CD14-positive monocyte (primary cell): ENCODE measurements at regions not wholly inside any gene's neighbourhood (a gene's known extent, or its start where the extent isn't known, plus 50 kb on each side); places are given as distances from the start of the nearest gene placed in this dataset.

Experiments
- DNase-seq, 3 donors: peaks; one replicate each; pipeline ENCODE4 v3.0.0-alpha.2; 2011 to 2022
- H2AFZ ChIP-seq: 2 replicates; pipeline ENCODE4 v1.6.0; 2012; ENCODE audit warnings: mild to moderate bottlenecking, low read depth, low read length, inconsistent platforms; ENCODE audit not compliant: insufficient read depth, poor library complexity, severe bottlenecking
- H3K27ac ChIP-seq, 2 donors: 1 replicate in 1 of 2; 2 replicates in 1 of 2; pipeline ENCODE4 v1.5.1; 2012 to 2013; ENCODE audit warnings: low read length in 2 of 2, control low read depth in 1 of 2, inconsistent platforms in 1 of 2, low read depth in 1 of 2, mild to moderate bottlenecking in 1 of 2
- H3K27me3 ChIP-seq, 2 donors: one replicate each; pipeline versions ENCODE4 v1.6.0 to v1.6.1; 2011 to 2013; ENCODE audit warnings: low read length in 2 of 2; ENCODE audit not compliant: control insufficient read depth in 2 of 2, insufficient read depth in 2 of 2
- H3K36me3 ChIP-seq, 2 donors: replicated peaks in 1 of 2; 1 replicate in 1 of 2; 2 replicates in 1 of 2; pipeline versions ENCODE4 v1.5.1 to v1.6.1; 2012 to 2013; ENCODE audit warnings: low read length in 2 of 2, control low read depth in 1 of 2, inconsistent platforms in 1 of 2, mild to moderate bottlenecking in 1 of 2; ENCODE audit not compliant: insufficient read depth in 2 of 2, control insufficient read depth in 1 of 2
- H3K4me1 ChIP-seq, 2 donors: 1 replicate in 1 of 2; 2 replicates in 1 of 2; pipeline versions ENCODE4 v1.5.1 to v1.6.1; 2012 to 2013; ENCODE audit warnings: low read length in 2 of 2, control low read depth in 1 of 2, inconsistent platforms in 1 of 2, mild to moderate bottlenecking in 1 of 2, moderate library complexity in 1 of 2; ENCODE audit not compliant: insufficient read depth in 2 of 2, control insufficient read depth in 1 of 2
- H3K4me2 ChIP-seq: replicated peaks from 2 replicates; pipeline ENCODE3; 2012; ENCODE audit warnings: low read length, moderate library complexity, mild to moderate bottlenecking; ENCODE audit not compliant: poor library complexity, severe bottlenecking; ENCODE audit errors: extremely low read depth
- H3K4me3 ChIP-seq, 3 experiments: fragments of 200-600 bp in 1 of 3; sonication (generic) in 1 of 3; replicated peaks in 1 of 3; 1 replicate in 2 of 3; 2 replicates in 1 of 3; pipeline ENCODE4 v1.5.1; 2011 to 2013; ENCODE audit warnings: low read length in 3 of 3, mild to moderate bottlenecking in 3 of 3, control low read depth in 2 of 3, low read depth in 2 of 3, inconsistent platforms in 1 of 3, moderate library complexity in 1 of 3
- H3K79me2 ChIP-seq: 2 replicates; pipeline ENCODE4 v1.6.0; 2012; ENCODE audit warnings: mild to moderate bottlenecking, control low read depth, inconsistent platforms, low read length, moderate library complexity; ENCODE audit not compliant: insufficient read depth
- H3K9ac ChIP-seq: 2 replicates; pipeline ENCODE4 v1.6.0; 2017; ENCODE audit warnings: low read length, mild to moderate bottlenecking; ENCODE audit not compliant: insufficient read depth, poor library complexity, severe bottlenecking
- H3K9me3 ChIP-seq, 2 donors: replicated peaks in 1 of 2; 1 replicate in 1 of 2; 2 replicates in 1 of 2; pipeline versions ENCODE4 v1.5.1 to v1.6.1; 2012 to 2013; ENCODE audit warnings: low read length in 2 of 2, control low read depth in 1 of 2; ENCODE audit not compliant: control insufficient read depth in 1 of 2, insufficient read depth in 1 of 2
- H4K20me1 ChIP-seq: 2 replicates; pipeline ENCODE4 v1.6.0; 2012; ENCODE audit warnings: mild to moderate bottlenecking, low read length, control low read depth, moderate library complexity; ENCODE audit not compliant: insufficient read depth
- H3K27ac Mint-ChIP-seq, 7 donors: one replicate each; pipeline ENCODE4 v1.8.0; 2020; ENCODE audit warnings: mild to moderate bottlenecking in 7 of 7, mixed read lengths in 7 of 7, moderate library complexity in 6 of 7, inconsistent platforms in 2 of 7
- H3K27me3 Mint-ChIP-seq, 3 donors: one replicate each; pipeline ENCODE4 v1.8.0; 2021 to 2022; ENCODE audit warnings: low read depth in 3 of 3, mild to moderate bottlenecking in 3 of 3, mixed read lengths in 3 of 3, moderate library complexity in 3 of 3, inconsistent platforms in 1 of 3
- H3K36me3 Mint-ChIP-seq, 2 donors: one replicate each; pipeline ENCODE4 v1.8.0; 2020; ENCODE audit warnings: mixed read lengths in 2 of 2, inconsistent platforms in 1 of 2, mild to moderate bottlenecking in 1 of 2
- H3K4me1 Mint-ChIP-seq: one replicate; pipeline ENCODE4 v1.8.0; 2020; ENCODE audit warnings: mild to moderate bottlenecking, mixed read lengths
- H3K4me3 Mint-ChIP-seq, 2 donors: one replicate each; pipeline ENCODE4 v1.8.0; 2020; ENCODE audit warnings: mild to moderate bottlenecking in 2 of 2, mixed read lengths in 2 of 2, moderate library complexity in 1 of 2
- H3K9me3 Mint-ChIP-seq, 7 donors: one replicate each; pipeline ENCODE4 v1.8.0; 2020 to 2022; ENCODE audit warnings: mixed read lengths in 7 of 7, mild to moderate bottlenecking in 6 of 7, moderate library complexity in 6 of 7, inconsistent platforms in 2 of 7
- WGBS: methylation state at CpG from one replicate; pipeline ENCODE4 v1.1.5; 2013; ENCODE audit warnings: missing lambda C conversion rate; ENCODE audit not compliant: insufficient coverage; 5-methylcytosine and 5-hydroxymethylcytosine counted together
- intact Hi-C, 2 donors: fragments of 100-400 bp; cut with micrococcal nuclease; formaldehyde crosslinking; loops; one replicate each; pipeline versions ENCODE4 v1.15.0 to v1.15.1; 2023
- TF ChIP-seq, protein P1 (sequence below): fragments of 200-600 bp; IDR thresholded peaks from one replicate; pipeline ENCODE4 v1.8.0; 2022; ENCODE audit warnings: antibody characterized with exemption, mild to moderate bottlenecking

DNA sequence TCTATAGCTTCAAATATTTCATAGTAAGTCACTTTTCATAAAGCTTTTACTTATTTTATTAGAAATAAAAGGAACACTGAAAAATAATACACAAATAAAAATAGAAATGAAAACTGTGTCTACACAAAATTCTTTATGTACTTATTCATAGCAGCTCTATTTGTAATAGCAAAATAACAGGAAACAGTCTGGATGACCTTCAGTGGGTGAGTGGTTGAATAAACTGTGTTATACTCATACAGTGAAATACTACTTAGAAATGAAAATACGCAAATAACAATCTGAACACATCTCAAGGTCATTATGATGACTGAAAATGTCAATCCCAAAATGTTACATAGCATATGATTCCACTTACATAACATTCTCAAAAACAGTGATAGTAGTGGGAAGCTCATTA is 138.7 kb upstream of the PCLO start:
- intact Hi-C loops: no loop called here
- WGBS: no CpG with 5 or more reads among the region's 1 CpG
- Mint-ChIP-seq H3K27me3 (no peaks in the 10 kb centered on the region), H3K4me3 (no peak overlapping the region), H3K27ac (no peak overlapping the region), H3K9me3 (peaks cover 0 to 5% (median 4%) of the 10 kb centered on the region in 7 donors), H3K4me1 (no peaks in the 10 kb centered on the region), H3K36me3 (no peaks in the 10 kb centered on the region)
- no peaks in the 10 kb centered on the region for H3K79me2 ChIP-seq
- no peaks in the 10 kb centered on the region for H3K4me1 ChIP-seq
- no peak overlapping the region for H3K9ac ChIP-seq
- no peaks in the 10 kb centered on the region for H3K36me3 ChIP-seq
- DNase-seq: no peak
- no peak overlapping the region for H2AFZ ChIP-seq
- H3K27me3 ChIP-seq: no peaks in the 10 kb centered on the region
- no peak overlapping the region for H3K4me2 ChIP-seq
- H4K20me1 ChIP-seq: no peaks in the 10 kb centered on the region
- TF ChIP-seq, protein P1, sequence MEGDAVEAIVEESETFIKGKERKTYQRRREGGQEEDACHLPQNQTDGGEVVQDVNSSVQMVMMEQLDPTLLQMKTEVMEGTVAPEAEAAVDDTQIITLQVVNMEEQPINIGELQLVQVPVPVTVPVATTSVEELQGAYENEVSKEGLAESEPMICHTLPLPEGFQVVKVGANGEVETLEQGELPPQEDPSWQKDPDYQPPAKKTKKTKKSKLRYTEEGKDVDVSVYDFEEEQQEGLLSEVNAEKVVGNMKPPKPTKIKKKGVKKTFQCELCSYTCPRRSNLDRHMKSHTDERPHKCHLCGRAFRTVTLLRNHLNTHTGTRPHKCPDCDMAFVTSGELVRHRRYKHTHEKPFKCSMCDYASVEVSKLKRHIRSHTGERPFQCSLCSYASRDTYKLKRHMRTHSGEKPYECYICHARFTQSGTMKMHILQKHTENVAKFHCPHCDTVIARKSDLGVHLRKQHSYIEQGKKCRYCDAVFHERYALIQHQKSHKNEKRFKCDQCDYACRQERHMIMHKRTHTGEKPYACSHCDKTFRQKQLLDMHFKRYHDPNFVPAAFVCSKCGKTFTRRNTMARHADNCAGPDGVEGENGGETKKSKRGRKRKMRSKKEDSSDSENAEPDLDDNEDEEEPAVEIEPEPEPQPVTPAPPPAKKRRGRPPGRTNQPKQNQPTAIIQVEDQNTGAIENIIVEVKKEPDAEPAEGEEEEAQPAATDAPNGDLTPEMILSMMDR: no peak
- H3K27ac ChIP-seq: no peak overlapping the region
- no peak overlapping the region for H3K4me3 ChIP-seq
- H3K9me3 ChIP-seq: no peaks in the 10 kb centered on the region

DNA sequence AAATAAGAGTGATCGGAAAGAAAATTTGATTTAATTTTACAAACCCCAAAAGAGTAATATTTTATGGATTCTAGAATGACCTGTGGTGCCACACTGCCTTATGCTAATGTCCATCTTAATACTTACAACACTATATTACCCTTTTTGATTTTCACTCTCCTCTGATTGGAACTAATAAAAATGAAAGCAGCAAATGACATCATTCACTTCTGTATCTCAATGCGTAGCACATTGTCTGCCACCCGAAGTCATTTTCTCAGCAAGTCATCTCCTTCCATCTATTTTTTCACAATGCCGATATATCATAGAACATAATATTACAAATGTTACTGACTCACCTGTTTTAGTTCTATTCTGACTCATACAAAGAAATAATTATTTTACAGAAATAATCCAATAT is 127.5 kb upstream of the PCLO start:
- Histone ChIP-seq H3K4me3 (no peak overlapping the region), H3K9ac (no peak overlapping the region), H3K9me3 (no peaks in the 10 kb centered on the region), H3K4me2 (no peak overlapping the region), H3K27me3 (no peaks in the 10 kb centered on the region), H4K20me1 (no peaks in the 10 kb centered on the region), H3K36me3 (no peaks in the 10 kb centered on the region), H3K79me2 (no peaks in the 10 kb centered on the region), H2AFZ (no peak overlapping the region), H3K4me1 (no peaks in the 10 kb centered on the region), H3K27ac (no peak overlapping the region)
- no peaks in the 10 kb centered on the region for H3K27me3 Mint-ChIP-seq
- no peaks in the 10 kb centered on the region for H3K4me1 Mint-ChIP-seq
- DNase-seq: no peak
- H3K36me3 Mint-ChIP-seq: no peaks in the 10 kb centered on the region
- TF ChIP-seq, protein P1: no peak
- no peak overlapping the region for H3K4me3 Mint-ChIP-seq
- peaks cover 0 to 3% (median 0%) of the 10 kb centered on the region in 7 donors for H3K9me3 Mint-ChIP-seq
- no peak overlapping the region for H3K27ac Mint-ChIP-seq
- 80% methylated on average over 1 of the region's 4 CpGs for WGBS
- intact Hi-C loops: no loop called here
